HEK293 (cell line): ENCODE measurements at regions not wholly inside any gene's neighbourhood (a gene's known extent, or its start where the extent isn't known, plus 50 kb on each side); places are given as distances from the start of the nearest gene placed in this dataset.
"Not testable (repeated sequence)": the region's sequence is repeated elsewhere in the genome, so short reads cannot be mapped to it uniquely, and the experiment has no call there.

Source experiments
- CTCF ChIA-PET: fragments of 350-600 bp; formaldehyde crosslinking; extraction: SDS; loops from one replicate; lab custom pipeline; 2021; ENCODE audit warnings: antibody characterized with exemption; lab: Yijun Ruan, JAX
- POLR2A ChIA-PET: fragments of 300-600 bp; formaldehyde crosslinking; extraction: SDS; loops from one replicate; lab custom pipeline; 2020; ENCODE audit warnings: antibody characterized with exemption, inconsistent platforms; lab: Yijun Ruan, JAX
- H3K27ac ChIP-seq: fragments of 200-500 bp; sonication (Bioruptor generic); 2 replicates; pipeline ENCODE4 v1.5.1; 2014; ENCODE audit warnings: low read depth, low read length, control low read depth, inconsistent platforms; ENCODE audit errors: extremely low read depth
- H3K36me3 ChIP-seq, 2 experiments: fragments of 200-500 bp in 1 of 2; sonication (Bioruptor generic) in 1 of 2; 1 replicate in 1 of 2; 2 replicates in 1 of 2; pipeline ENCODE4 v1.5.1; 2014 to 2017; ENCODE audit warnings: inconsistent platforms in 2 of 2, low read length in 2 of 2; ENCODE audit not compliant: control insufficient read depth in 2 of 2, insufficient read depth in 1 of 2
- H3K4me1 ChIP-seq: fragments of 200-500 bp; sonication (Bioruptor generic); 2 replicates; pipeline ENCODE4 v1.5.1; 2014; ENCODE audit warnings: mild to moderate bottlenecking, low read length, inconsistent platforms; ENCODE audit not compliant: control insufficient read depth, insufficient read depth
- H3K4me3 ChIP-seq: 2 replicates; pipeline ENCODE4 v1.5.1; 2011; ENCODE audit warnings: low read depth, mild to moderate bottlenecking, control low read depth, low read length, moderate library complexity
- H3K9me3 ChIP-seq: fragments of 200-500 bp; sonication (Bioruptor generic); 2 replicates; pipeline ENCODE4 v1.5.1; 2014; ENCODE audit warnings: low read depth, low read length, inconsistent platforms; ENCODE audit not compliant: control insufficient read depth, insufficient read depth
- EGR2 ChIP-seq: fragments of 450-650 bp; formaldehyde crosslinking; IDR thresholded peaks from 2 replicates; pipeline ENCODE4 v1.5.1; 2016; ENCODE audit warnings: low read depth, missing biosample characterization, missing genetic modification characterization
- KLF10 ChIP-seq: fragments of 450-650 bp; IDR thresholded peaks from 2 replicates; pipeline ENCODE4 v1.5.1; 2018; ENCODE audit warnings: missing biosample characterization, mild to moderate bottlenecking, missing genetic modification characterization
- ZBTB11 ChIP-seq: fragments of 450-650 bp; formaldehyde crosslinking; conservative IDR thresholded peaks from 2 replicates; pipeline ENCODE4 v1.5.1; 2016; ENCODE audit warnings: low read depth, missing biosample characterization, missing genetic modification characterization
- ZBTB8A ChIP-seq: fragments of 450-650 bp; formaldehyde crosslinking; IDR thresholded peaks from 2 replicates; pipeline ENCODE4 v1.5.1; 2016; ENCODE audit warnings: missing biosample characterization, missing genetic modification characterization
- ZFHX2 ChIP-seq: fragments of 450-650 bp; formaldehyde crosslinking; conservative IDR thresholded peaks from 2 replicates; pipeline ENCODE4 v1.5.1; 2016; ENCODE audit warnings: missing biosample characterization, missing genetic modification characterization
- ZNF140 ChIP-seq: fragments of 450-650 bp; formaldehyde crosslinking; IDR thresholded peaks from 2 replicates; pipeline ENCODE4 v1.5.1; 2016; ENCODE audit warnings: missing biosample characterization, missing genetic modification characterization
- ZNF394 ChIP-seq: fragments of 450-650 bp; formaldehyde crosslinking; IDR thresholded peaks from 2 replicates; pipeline ENCODE4 v1.5.1; 2016; ENCODE audit warnings: missing biosample characterization, missing genetic modification characterization, mild to moderate bottlenecking, moderate library complexity, borderline replicate concordance
- ZNF426 ChIP-seq: fragments of 450-650 bp; formaldehyde crosslinking; IDR thresholded peaks from 2 replicates; pipeline ENCODE4 v1.5.1; 2017; ENCODE audit warnings: missing biosample characterization, missing genetic modification characterization, mild to moderate bottlenecking, inconsistent platforms, moderate library complexity
- ZNF518A ChIP-seq: fragments of 450-650 bp; formaldehyde crosslinking; conservative IDR thresholded peaks from 2 replicates; pipeline ENCODE4 v1.5.1; 2016; ENCODE audit warnings: low read depth, missing biosample characterization, missing genetic modification characterization
- ZNF555 ChIP-seq: fragments of 450-650 bp; formaldehyde crosslinking; conservative IDR thresholded peaks from 2 replicates; pipeline ENCODE4 v1.5.1; 2017; ENCODE audit warnings: missing biosample characterization, mild to moderate bottlenecking, missing genetic modification characterization, inconsistent platforms
- ZNF560 ChIP-seq: fragments of 450-650 bp; formaldehyde crosslinking; IDR thresholded peaks from 2 replicates; pipeline ENCODE4 v1.5.1; 2017; ENCODE audit warnings: missing biosample characterization, missing genetic modification characterization, borderline replicate concordance
- ZNF623 ChIP-seq: fragments of 450-650 bp; formaldehyde crosslinking; IDR thresholded peaks from 2 replicates; pipeline ENCODE4 v1.5.1; 2016; ENCODE audit warnings: missing biosample characterization, missing genetic modification characterization
- ZNF654 ChIP-seq: fragments of 450-650 bp; formaldehyde crosslinking; IDR thresholded peaks from 2 replicates; pipeline ENCODE4 v1.5.1; 2016; ENCODE audit warnings: low read depth, missing biosample characterization, missing genetic modification characterization
- ZXDB ChIP-seq: fragments of 450-650 bp; formaldehyde crosslinking; IDR thresholded peaks from 2 replicates; pipeline ENCODE4 v1.5.1; 2016; ENCODE audit warnings: missing biosample characterization, missing genetic modification characterization
- TF ChIP-seq, protein P1 (sequence below): fragments of 450-650 bp; formaldehyde crosslinking; IDR thresholded peaks from 2 replicates; pipeline ENCODE4 v1.5.1; 2016; ENCODE audit warnings: missing biosample characterization, missing genetic modification characterization

GRCh38 chr4:118516107-118516506 is 163.3 kb upstream of the PRSS12 start:
- CTCF ChIA-PET, H3K4me1 ChIP-seq, H3K36me3 ChIP-seq, H3K4me3 ChIP-seq, H3K9me3 ChIP-seq: not testable (repeated sequence)
- 0 out of 2 replicates have a peak, but pooled peaks have one; percentile 22 for TF ChIP-seq KLF10 (tag by site-specific recombination)
- peak; percentile 48; the same call in 1 of the 2 replicates for TF ChIP-seq EGR2 (tag by site-specific recombination)
- peak; percentile 51 for TF ChIP-seq ZFHX2
- TF ChIP-seq, all 188 proteins: peak for 3; not testable (repeated sequence) for 185
- H3K27ac ChIP-seq, POLR2A ChIA-PET: not testable (repeated sequence)

- POLR2A ChIA-PET, H3K27ac ChIP-seq, H3K9me3 ChIP-seq, H3K36me3 ChIP-seq, CTCF ChIA-PET, H3K4me1 ChIP-seq, H3K4me3 ChIP-seq: not testable (repeated sequence)
These were observed 155.1 kb upstream of the METTL14 start for GRCh38 chr4:118530107-118530506.

GRCh38 chr4:118531947-118532346 is 153.2 kb upstream of the METTL14 start:
- H3K9me3 ChIP-seq, POLR2A ChIA-PET, H3K27ac ChIP-seq, H3K4me3 ChIP-seq, H3K36me3 ChIP-seq, H3K4me1 ChIP-seq: not testable (repeated sequence)
- CTCF ChIA-PET = interaction anchor here (0.7 kb wide), 1 partner anchor 188 kb away, joined by 3 read pairs; no protein-coding TSS in a partner anchor

- TF ChIP-seq, protein P1, sequence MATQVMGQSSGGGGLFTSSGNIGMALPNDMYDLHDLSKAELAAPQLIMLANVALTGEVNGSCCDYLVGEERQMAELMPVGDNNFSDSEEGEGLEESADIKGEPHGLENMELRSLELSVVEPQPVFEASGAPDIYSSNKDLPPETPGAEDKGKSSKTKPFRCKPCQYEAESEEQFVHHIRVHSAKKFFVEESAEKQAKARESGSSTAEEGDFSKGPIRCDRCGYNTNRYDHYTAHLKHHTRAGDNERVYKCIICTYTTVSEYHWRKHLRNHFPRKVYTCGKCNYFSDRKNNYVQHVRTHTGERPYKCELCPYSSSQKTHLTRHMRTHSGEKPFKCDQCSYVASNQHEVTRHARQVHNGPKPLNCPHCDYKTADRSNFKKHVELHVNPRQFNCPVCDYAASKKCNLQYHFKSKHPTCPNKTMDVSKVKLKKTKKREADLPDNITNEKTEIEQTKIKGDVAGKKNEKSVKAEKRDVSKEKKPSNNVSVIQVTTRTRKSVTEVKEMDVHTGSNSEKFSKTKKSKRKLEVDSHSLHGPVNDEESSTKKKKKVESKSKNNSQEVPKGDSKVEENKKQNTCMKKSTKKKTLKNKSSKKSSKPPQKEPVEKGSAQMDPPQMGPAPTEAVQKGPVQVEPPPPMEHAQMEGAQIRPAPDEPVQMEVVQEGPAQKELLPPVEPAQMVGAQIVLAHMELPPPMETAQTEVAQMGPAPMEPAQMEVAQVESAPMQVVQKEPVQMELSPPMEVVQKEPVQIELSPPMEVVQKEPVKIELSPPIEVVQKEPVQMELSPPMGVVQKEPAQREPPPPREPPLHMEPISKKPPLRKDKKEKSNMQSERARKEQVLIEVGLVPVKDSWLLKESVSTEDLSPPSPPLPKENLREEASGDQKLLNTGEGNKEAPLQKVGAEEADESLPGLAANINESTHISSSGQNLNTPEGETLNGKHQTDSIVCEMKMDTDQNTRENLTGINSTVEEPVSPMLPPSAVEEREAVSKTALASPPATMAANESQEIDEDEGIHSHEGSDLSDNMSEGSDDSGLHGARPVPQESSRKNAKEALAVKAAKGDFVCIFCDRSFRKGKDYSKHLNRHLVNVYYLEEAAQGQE (tag by site-specific recombination) = peak; percentile 55
- TF ChIP-seq ZNF555 (tag by site-specific recombination) (peak; percentile 79), ZNF140 (tag by site-specific recombination) (peak; percentile 45; the same call in 1 of the 2 replicates), ZBTB8A (tag by site-specific recombination) (peak; percentile 68), ZNF518A (peak; percentile 83), ZNF623 (tag by site-specific recombination) (peak; percentile 66), ZBTB11 (tag by site-specific recombination) (peak; percentile 73), ZNF394 (tag by site-specific recombination) (peak; percentile 92), ZNF560 (tag by site-specific recombination) (peak; percentile 57; the same call in 1 of the 2 replicates), ZXDB (tag by site-specific recombination) (peak; percentile 26; the same call in 1 of the 2 replicates), ZNF654 (peak; percentile 25), ZNF426 (tag by site-specific recombination) (peak; percentile 84)
- H3K9me3 ChIP-seq, H3K27ac ChIP-seq, H3K4me1 ChIP-seq, POLR2A ChIA-PET, H3K36me3 ChIP-seq, H3K4me3 ChIP-seq, CTCF ChIA-PET: not testable (repeated sequence)
These were observed 149.4 kb upstream of the METTL14 start for GRCh38 chr4:118535788-118536187.
